Panc1 (cell line): ENCODE measurements at regions not wholly inside any gene's neighbourhood (a gene's known extent, or its start where the extent isn't known, plus 50 kb on each side); places are given as distances from the start of the nearest gene placed in this dataset.

Experiments used
- ATAC-seq: fragments of 200-7000 bp; cut with Tn5 transposase; 2 replicates; pipeline ENCODE4 v1.9.1; 2020; ENCODE audit warnings: mild to moderate bottlenecking, moderate library complexity
- BruUV-seq: library from RNA; stranded (reverse); fragments of 400-500 nt; replicated peaks from 2 replicates; lab custom pipeline; 2021; lab: Mats Ljungman, UMichigan
- CTCF ChIA-PET: fragments of 300-600 bp; sonication (Branson Sonifier 250); formaldehyde crosslinking; loops from one replicate; lab custom pipeline; 2022; ENCODE audit warnings: antibody characterized with exemption; lab: Charles Lee
- POLR2A ChIA-PET: fragments of 300-600 bp; sonication (Branson Sonifier 250); formaldehyde crosslinking; loops from one replicate; lab custom pipeline; 2022; ENCODE audit warnings: antibody characterized with exemption; lab: Charles Lee
- DNase-seq: peaks from one replicate; pipeline ENCODE4 v3.0.0-alpha.2; 2010; ENCODE audit warnings: low read depth, low spot score
- H3K27ac ChIP-seq: 2 replicates; pipeline ENCODE4 v1.5.1; 2011; ENCODE audit warnings: mild to moderate bottlenecking, low read length, inconsistent platforms
- H3K27me3 ChIP-seq: fragments of 200-500 bp; sonication (Bioruptor generic); 2 replicates; pipeline ENCODE4 v1.6.0; 2014; ENCODE audit warnings: low read length, inconsistent platforms; ENCODE audit not compliant: control insufficient read depth, insufficient read depth
- H3K36me3 ChIP-seq: fragments of 200-500 bp; sonication (Bioruptor generic); 2 replicates; pipeline ENCODE4 v1.5.1; 2014; ENCODE audit warnings: inconsistent platforms, mild to moderate bottlenecking, low read length, moderate library complexity; ENCODE audit not compliant: control insufficient read depth, insufficient read depth
- H3K4me1 ChIP-seq: 2 replicates; pipeline ENCODE4 v1.5.1; 2011; ENCODE audit warnings: inconsistent platforms, mild to moderate bottlenecking, low read length, moderate library complexity; ENCODE audit not compliant: control insufficient read depth, insufficient read depth
- H3K4me3 ChIP-seq, 2 experiments: 2 replicates each; pipeline ENCODE4 v1.5.1; 2011 to 2012; ENCODE audit warnings: low read depth in 2 of 2, low read length in 2 of 2, mild to moderate bottlenecking in 2 of 2, inconsistent platforms in 1 of 2, moderate library complexity in 1 of 2
- H3K9me3 ChIP-seq: fragments of 200-500 bp; sonication (Bioruptor generic); 2 replicates; pipeline ENCODE4 v1.5.1; 2014; ENCODE audit warnings: low read depth, mild to moderate bottlenecking, inconsistent platforms, low read length, moderate library complexity; ENCODE audit not compliant: control insufficient read depth, insufficient read depth
- POLR2AphosphoS5 ChIP-seq: IDR thresholded peaks from 2 replicates; pipeline ENCODE4 v1.6.1; 2012; ENCODE audit warnings: mild to moderate bottlenecking, low read depth, low read length, moderate library complexity
- SIN3A ChIP-seq: IDR thresholded peaks from 2 replicates; pipeline ENCODE4 v1.6.1; 2012; ENCODE audit warnings: low read depth, mild to moderate bottlenecking, low read length, moderate library complexity, borderline replicate concordance; ENCODE audit not compliant: insufficient read depth
- TCF7L2 ChIP-seq: IDR thresholded peaks from 2 replicates; pipeline ENCODE4 v1.6.1; 2011; ENCODE audit warnings: mild to moderate bottlenecking, low read depth, low read length, inconsistent platforms
- in situ Hi-C: cut with HindIII; loops from 2 replicates; pipeline ENCODE4 v1.10.0; 2016; ENCODE audit warnings: low sequenced_read_pairs, low pct_unique_long_range_greater_than_20kb
- intact Hi-C: fragments of 100-400 bp; cut with micrococcal nuclease; formaldehyde crosslinking; loops from one replicate; pipeline ENCODE4 v1.10.0; 2022; ENCODE audit not compliant: unreplicated experiment
- TF ChIP-seq, protein P1 (sequence below), 2 experiments: IDR thresholded peaks; 2 replicates each; pipeline ENCODE4 v1.6.1; 2011 to 2012; ENCODE audit warnings: low read depth in 2 of 2, control low read depth in 1 of 2, low read length in 1 of 2, mild to moderate bottlenecking in 1 of 2, moderate library complexity in 1 of 2; ENCODE audit not compliant: insufficient read depth in 1 of 2
- TF ChIP-seq, protein P2 (sequence below): fragments of 450-650 bp; IDR thresholded peaks from 2 replicates; pipeline ENCODE4 v1.5.1; 2017; ENCODE audit warnings: mild to moderate bottlenecking

- ChIA-PET POLR2A (no interaction called here), CTCF (no interaction called here)
- in situ Hi-C loops = no loop called here
- H3K4me3 ChIP-seq = no peak overlapping the region
- TF ChIP-seq, protein P1, sequence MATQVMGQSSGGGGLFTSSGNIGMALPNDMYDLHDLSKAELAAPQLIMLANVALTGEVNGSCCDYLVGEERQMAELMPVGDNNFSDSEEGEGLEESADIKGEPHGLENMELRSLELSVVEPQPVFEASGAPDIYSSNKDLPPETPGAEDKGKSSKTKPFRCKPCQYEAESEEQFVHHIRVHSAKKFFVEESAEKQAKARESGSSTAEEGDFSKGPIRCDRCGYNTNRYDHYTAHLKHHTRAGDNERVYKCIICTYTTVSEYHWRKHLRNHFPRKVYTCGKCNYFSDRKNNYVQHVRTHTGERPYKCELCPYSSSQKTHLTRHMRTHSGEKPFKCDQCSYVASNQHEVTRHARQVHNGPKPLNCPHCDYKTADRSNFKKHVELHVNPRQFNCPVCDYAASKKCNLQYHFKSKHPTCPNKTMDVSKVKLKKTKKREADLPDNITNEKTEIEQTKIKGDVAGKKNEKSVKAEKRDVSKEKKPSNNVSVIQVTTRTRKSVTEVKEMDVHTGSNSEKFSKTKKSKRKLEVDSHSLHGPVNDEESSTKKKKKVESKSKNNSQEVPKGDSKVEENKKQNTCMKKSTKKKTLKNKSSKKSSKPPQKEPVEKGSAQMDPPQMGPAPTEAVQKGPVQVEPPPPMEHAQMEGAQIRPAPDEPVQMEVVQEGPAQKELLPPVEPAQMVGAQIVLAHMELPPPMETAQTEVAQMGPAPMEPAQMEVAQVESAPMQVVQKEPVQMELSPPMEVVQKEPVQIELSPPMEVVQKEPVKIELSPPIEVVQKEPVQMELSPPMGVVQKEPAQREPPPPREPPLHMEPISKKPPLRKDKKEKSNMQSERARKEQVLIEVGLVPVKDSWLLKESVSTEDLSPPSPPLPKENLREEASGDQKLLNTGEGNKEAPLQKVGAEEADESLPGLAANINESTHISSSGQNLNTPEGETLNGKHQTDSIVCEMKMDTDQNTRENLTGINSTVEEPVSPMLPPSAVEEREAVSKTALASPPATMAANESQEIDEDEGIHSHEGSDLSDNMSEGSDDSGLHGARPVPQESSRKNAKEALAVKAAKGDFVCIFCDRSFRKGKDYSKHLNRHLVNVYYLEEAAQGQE (IDR thresholded peaks at IDR 0.05; ENCODE audit: insufficient read depth in 1 of 2, low read depth in 2 of 2, low read length in 1 of 2) = no peak
- TF ChIP-seq POLR2AphosphoS5 = no peak
- TF ChIP-seq SIN3A = no peak
- TF ChIP-seq TCF7L2 = no peak
- TF ChIP-seq, protein P2, sequence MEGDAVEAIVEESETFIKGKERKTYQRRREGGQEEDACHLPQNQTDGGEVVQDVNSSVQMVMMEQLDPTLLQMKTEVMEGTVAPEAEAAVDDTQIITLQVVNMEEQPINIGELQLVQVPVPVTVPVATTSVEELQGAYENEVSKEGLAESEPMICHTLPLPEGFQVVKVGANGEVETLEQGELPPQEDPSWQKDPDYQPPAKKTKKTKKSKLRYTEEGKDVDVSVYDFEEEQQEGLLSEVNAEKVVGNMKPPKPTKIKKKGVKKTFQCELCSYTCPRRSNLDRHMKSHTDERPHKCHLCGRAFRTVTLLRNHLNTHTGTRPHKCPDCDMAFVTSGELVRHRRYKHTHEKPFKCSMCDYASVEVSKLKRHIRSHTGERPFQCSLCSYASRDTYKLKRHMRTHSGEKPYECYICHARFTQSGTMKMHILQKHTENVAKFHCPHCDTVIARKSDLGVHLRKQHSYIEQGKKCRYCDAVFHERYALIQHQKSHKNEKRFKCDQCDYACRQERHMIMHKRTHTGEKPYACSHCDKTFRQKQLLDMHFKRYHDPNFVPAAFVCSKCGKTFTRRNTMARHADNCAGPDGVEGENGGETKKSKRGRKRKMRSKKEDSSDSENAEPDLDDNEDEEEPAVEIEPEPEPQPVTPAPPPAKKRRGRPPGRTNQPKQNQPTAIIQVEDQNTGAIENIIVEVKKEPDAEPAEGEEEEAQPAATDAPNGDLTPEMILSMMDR = no peak
- no peaks in the 10 kb centered on the region for H3K36me3 ChIP-seq
- no peak overlapping the region for H3K27ac ChIP-seq
- peaks cover 4% of the 10 kb centered on the region; the same call in 1 of the 2 replicates for H3K9me3 ChIP-seq
- BruUV-seq = no TSS peak
- intact Hi-C loops = no loop called here
- H3K4me1 ChIP-seq = no peaks in the 10 kb centered on the region
- H3K27me3 ChIP-seq = no peaks in the 10 kb centered on the region
- DNase-seq (no peak), ATAC-seq (no peak)
These were observed 1003.7 kb downstream of the EPHA7 start for GRCh38 chr6:92415656-92416055.

DNA sequence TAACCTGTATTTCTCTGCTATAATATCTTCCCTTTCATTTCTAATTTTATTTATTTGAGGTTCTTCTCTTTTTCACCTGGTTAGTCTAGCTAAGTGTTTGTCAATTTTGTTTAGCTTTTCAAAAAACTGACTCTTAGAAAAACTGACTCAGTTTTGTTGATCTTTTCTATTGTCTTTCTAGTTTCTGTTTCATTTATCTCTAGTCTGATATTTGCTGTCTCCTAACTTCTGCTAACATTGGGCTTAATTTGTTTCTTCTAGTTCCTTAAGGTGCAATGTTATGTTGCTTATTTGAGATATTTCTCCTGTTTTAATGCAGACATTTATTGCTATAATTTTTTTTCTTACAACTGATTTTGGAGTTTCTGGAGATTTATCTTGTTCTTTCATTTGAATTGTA is 1011.0 kb downstream of the EPHA7 start:
- TF ChIP-seq POLR2AphosphoS5 = no peak
- TF ChIP-seq, protein P2 = no peak
- TF ChIP-seq, protein P1 (IDR thresholded peaks at IDR 0.05; ENCODE audit: insufficient read depth in 1 of 2, low read depth in 2 of 2, low read length in 1 of 2) = no peak
- no peak for TF ChIP-seq SIN3A
- no peak for TF ChIP-seq TCF7L2
- ChIA-PET POLR2A (no interaction called here), CTCF (no interaction called here)
- H3K36me3 ChIP-seq = no peaks in the 10 kb centered on the region
- no peak overlapping the region for H3K27ac ChIP-seq
- H3K9me3 ChIP-seq = peaks cover 4% of the 10 kb centered on the region; the same call in 1 of the 2 replicates
- intact Hi-C loops = no loop called here
- ATAC-seq (no peak), DNase-seq (no peak)
- in situ Hi-C loops = no loop called here
- H3K4me1 ChIP-seq = no peaks in the 10 kb centered on the region
- BruUV-seq = no TSS peak
- H3K27me3 ChIP-seq = no peaks in the 10 kb centered on the region
- no peak overlapping the region for H3K4me3 ChIP-seq
